Endothelial cell (in vitro differentiated cells): ENCODE measurements at regions not wholly inside any gene's neighbourhood (a gene's known extent, or its start where the extent isn't known, plus 50 kb on each side); places are given as distances from the start of the nearest gene placed in this dataset.

Source experiments
- DNase-seq: peaks from one replicate; pipeline ENCODE4 v3.0.0; 2021; ENCODE audit warnings: low spot score
- H3K27ac Mint-ChIP-seq: one replicate; pipeline ENCODE4 v1.8.0; 2021; ENCODE audit warnings: mixed read lengths, inconsistent platforms; ENCODE audit not compliant: unreplicated experiment
- H3K27me3 Mint-ChIP-seq: one replicate; pipeline ENCODE4 v1.8.0; 2021; ENCODE audit warnings: mild to moderate bottlenecking, moderate library complexity, mixed read lengths, inconsistent platforms; ENCODE audit not compliant: unreplicated experiment
- H3K36me3 Mint-ChIP-seq: one replicate; pipeline ENCODE4 v1.8.0; 2021; ENCODE audit warnings: mild to moderate bottlenecking, low read depth, mixed read lengths, inconsistent platforms; ENCODE audit not compliant: unreplicated experiment
- H3K4me1 Mint-ChIP-seq: one replicate; pipeline ENCODE4 v1.8.0; 2021; ENCODE audit warnings: mild to moderate bottlenecking, mixed read lengths, inconsistent platforms; ENCODE audit not compliant: unreplicated experiment
- H3K4me3 Mint-ChIP-seq: one replicate; pipeline ENCODE4 v1.8.0; 2021; ENCODE audit warnings: mild to moderate bottlenecking, mixed read lengths, inconsistent platforms; ENCODE audit not compliant: unreplicated experiment
- H3K9me3 Mint-ChIP-seq: one replicate; pipeline ENCODE4 v1.8.0; 2021; ENCODE audit warnings: mixed read lengths, inconsistent platforms; ENCODE audit not compliant: unreplicated experiment
- TF ChIP-seq, protein P1 (sequence below): fragments of 200-600 bp; sonication (generic); IDR thresholded peaks from one replicate; pipeline ENCODE4 v1.5.0; 2021; ENCODE audit warnings: antibody characterized with exemption; ENCODE audit not compliant: unreplicated experiment

DNA sequence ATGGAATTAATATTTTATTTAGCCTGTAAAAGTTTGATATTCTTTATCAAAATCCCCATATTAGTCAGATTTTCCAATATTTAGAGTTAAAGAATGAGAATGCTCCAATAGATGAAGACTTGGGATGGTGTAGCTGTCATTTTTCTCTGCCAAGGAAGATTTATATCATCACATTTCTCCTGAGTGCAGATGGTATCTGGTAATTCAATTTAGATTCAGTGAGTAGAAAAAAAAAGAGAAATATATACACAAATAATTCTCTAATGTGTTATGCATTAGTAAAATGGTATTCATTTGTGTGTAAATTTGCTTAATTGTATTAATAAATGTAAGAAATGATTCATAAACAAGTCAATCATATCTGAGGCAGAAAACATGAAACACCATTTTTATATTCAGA is 1508.7 kb upstream of the PCDH20 start:
- Mint-ChIP-seq H3K4me1 (no peaks in the 10 kb centered on the region), H3K9me3 (no peaks in the 10 kb centered on the region), H3K27ac (no peak overlapping the region), H3K36me3 (no peaks in the 10 kb centered on the region), H3K27me3 (peaks cover 1% of the 10 kb centered on the region), H3K4me3 (no peak overlapping the region)
- no peak for DNase-seq
- TF ChIP-seq, protein P1, sequence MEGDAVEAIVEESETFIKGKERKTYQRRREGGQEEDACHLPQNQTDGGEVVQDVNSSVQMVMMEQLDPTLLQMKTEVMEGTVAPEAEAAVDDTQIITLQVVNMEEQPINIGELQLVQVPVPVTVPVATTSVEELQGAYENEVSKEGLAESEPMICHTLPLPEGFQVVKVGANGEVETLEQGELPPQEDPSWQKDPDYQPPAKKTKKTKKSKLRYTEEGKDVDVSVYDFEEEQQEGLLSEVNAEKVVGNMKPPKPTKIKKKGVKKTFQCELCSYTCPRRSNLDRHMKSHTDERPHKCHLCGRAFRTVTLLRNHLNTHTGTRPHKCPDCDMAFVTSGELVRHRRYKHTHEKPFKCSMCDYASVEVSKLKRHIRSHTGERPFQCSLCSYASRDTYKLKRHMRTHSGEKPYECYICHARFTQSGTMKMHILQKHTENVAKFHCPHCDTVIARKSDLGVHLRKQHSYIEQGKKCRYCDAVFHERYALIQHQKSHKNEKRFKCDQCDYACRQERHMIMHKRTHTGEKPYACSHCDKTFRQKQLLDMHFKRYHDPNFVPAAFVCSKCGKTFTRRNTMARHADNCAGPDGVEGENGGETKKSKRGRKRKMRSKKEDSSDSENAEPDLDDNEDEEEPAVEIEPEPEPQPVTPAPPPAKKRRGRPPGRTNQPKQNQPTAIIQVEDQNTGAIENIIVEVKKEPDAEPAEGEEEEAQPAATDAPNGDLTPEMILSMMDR: no peak

DNA sequence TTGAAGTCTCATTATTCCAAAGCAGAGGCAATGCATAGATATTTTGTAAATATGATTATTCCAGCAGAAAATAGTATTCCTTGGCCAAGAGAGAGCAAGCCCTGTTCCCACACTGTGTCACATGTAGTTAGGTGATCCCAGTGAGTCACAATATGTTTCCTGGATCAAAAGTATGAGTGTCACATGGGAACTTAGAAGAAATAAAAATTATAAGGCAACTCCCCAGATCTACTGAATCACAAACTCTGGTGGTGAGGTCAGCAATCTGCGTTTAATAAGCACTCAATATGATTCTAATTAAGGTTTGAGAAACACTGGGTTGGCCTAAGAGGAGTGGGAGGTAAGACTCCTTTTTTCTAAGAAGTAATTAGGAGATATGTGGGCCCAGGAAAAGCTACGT is 1504.5 kb upstream of the PCDH20 start:
- H3K27ac Mint-ChIP-seq: no peak overlapping the region
- no peak overlapping the region for H3K4me3 Mint-ChIP-seq
- DNase-seq: no peak
- H3K27me3 Mint-ChIP-seq: peaks cover 1% of the 10 kb centered on the region
- no peaks in the 10 kb centered on the region for H3K4me1 Mint-ChIP-seq
- H3K36me3 Mint-ChIP-seq: no peaks in the 10 kb centered on the region
- no peaks in the 10 kb centered on the region for H3K9me3 Mint-ChIP-seq
- TF ChIP-seq, protein P1: no peak

DNA sequence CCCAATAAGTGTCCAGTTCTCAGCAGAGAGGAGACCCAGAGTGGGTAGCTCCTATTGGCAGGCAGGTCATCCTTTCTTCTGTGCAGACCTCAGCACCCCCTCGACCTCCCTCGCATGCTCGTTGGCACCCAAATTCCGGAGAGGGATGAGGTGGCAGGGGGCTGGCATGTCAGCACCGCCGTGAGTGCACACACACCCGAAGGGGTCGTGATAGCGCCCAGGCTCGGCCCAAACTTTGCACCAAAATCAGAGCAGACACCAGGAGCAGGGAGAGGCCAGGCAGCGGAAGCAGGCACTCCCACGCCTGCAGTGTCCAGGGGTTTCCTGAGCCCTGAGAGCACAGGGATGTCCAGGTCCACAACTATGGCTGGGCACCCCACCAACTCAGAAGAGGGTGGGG is 1503.8 kb upstream of the PCDH20 start:
- H3K27ac Mint-ChIP-seq: no peak overlapping the region
- TF ChIP-seq, protein P1: no peak
- H3K4me3 Mint-ChIP-seq: no peak overlapping the region
- H3K4me1 Mint-ChIP-seq: no peaks in the 10 kb centered on the region
- H3K9me3 Mint-ChIP-seq: no peaks in the 10 kb centered on the region
- H3K36me3 Mint-ChIP-seq: no peaks in the 10 kb centered on the region
- H3K27me3 Mint-ChIP-seq: peaks cover 1% of the 10 kb centered on the region
- DNase-seq: no peak

DNA sequence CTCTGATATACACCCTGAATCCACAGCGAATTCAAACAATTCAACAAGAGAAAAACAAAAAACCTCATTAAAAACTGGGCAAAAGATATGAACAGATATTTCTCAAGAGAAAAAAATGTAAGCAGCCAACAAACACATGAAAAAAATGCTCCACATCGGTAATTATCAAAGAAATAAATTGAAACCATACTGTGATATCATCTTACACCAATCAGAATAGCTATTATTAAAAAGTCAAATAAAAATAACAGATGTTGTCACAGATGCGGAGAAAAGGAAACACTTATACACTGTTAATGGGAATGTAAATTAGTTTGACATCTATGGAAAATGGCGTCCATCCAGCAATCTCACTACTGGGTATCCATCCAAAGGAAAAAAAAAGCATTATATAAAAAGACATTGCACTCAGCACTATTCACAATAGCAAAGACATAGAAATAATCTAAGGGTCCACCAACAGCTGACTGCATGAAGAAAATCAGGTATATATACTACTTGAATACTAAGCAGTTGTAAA is 1495.0 kb upstream of the PCDH20 start:
- no peak overlapping the region for H3K27ac Mint-ChIP-seq
- DNase-seq: no peak
- H3K36me3 Mint-ChIP-seq: no peaks in the 10 kb centered on the region
- no peaks in the 10 kb centered on the region for H3K9me3 Mint-ChIP-seq
- TF ChIP-seq, protein P1: no peak
- H3K27me3 Mint-ChIP-seq: peaks cover 1% of the 10 kb centered on the region
- H3K4me3 Mint-ChIP-seq: no peak overlapping the region
- H3K4me1 Mint-ChIP-seq: no peaks in the 10 kb centered on the region

DNA sequence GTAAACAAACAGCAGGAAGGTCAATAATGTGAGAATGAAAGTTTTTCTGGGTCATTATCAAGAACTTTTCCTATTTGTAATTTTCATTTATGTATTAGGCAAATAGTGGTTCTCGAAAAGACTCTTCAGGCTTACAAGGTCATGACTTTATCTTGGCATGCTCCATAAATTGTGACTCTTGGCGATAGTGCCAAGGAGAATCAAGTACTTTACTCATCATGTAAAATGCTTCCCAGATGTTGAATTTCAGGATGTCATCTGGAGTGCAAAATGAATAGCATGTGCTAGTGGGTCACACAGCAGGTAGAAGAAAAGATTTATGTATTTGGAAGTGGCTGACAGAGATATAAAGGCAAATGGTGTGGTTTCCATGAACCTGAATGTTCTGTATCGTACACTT is 1492.7 kb upstream of the PCDH20 start:
- TF ChIP-seq, protein P1: no peak
- no peak for DNase-seq
- Mint-ChIP-seq H3K36me3 (no peaks in the 10 kb centered on the region), H3K4me1 (no peaks in the 10 kb centered on the region), H3K27ac (no peak overlapping the region), H3K27me3 (peaks cover 1% of the 10 kb centered on the region), H3K4me3 (no peak overlapping the region), H3K9me3 (no peaks in the 10 kb centered on the region)
